Prostate gland (tissue), 2 donors: ENCODE measurements at regions not wholly inside any gene's neighbourhood (a gene's known extent, or its start where the extent isn't known, plus 50 kb on each side); places are given as distances from the start of the nearest gene placed in this dataset.

Experiments used
- POLR2A ChIP-seq: fragments of 450-650 bp; IDR thresholded peaks from one replicate; pipeline ENCODE4 v1.6.1; 2016; ENCODE audit warnings: antibody characterized with exemption, mild to moderate bottlenecking
- POLR2AphosphoS5 ChIP-seq: sonication (generic); formaldehyde crosslinking; IDR thresholded peaks from one replicate; pipeline ENCODE4 v1.6.1; 2017; ENCODE audit warnings: antibody characterized with exemption
- TF ChIP-seq, protein P1 (sequence below), 4 experiments: fragments of 200-600 bp in 2 of 4; fragments of 450-650 bp in 2 of 4; sonication (generic) in 2 of 4; IDR thresholded peaks; 1 replicate in 3 of 4; 2 replicates in 1 of 4; pipeline ENCODE4 v1.5.1; 2016 to 2019; ENCODE audit warnings: antibody characterized with exemption in 4 of 4, mild to moderate bottlenecking in 2 of 4, moderate library complexity in 2 of 4

DNA sequence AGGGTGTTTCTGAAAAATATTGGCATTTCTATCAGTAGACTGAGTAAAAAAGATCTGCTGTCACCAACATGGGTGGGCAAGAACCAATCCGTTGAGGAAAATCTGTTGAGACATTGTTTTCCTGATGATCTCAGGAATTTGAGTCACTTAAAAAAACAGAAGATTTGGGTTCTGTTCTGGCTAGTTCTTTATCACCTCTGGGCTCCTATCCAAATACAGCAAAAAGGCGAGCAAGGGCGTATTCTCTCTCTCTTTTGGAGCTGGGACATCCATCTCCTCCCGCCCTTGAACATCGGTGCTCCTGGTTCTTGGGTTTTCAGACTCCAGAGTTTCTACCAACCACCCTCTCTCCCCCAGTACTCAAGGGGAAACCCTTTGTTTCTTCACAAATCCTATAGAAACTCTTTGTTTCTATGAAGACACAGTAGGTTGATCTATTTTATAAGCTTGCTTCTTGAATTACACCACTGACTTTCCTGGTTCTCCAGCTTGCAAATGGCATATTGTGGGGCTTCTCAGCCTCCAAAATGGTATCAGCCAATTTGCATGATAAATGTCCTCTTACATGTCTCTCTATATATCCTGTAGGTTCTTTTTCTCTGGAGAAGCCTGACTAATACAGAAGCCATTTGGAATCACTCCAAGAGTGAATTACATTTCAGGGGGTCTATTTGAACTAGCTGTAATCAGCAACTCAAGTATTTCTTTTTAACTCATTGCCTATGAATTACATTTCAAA is 263.9 kb upstream of the TMTC1 start:
- TF ChIP-seq, protein P1, sequence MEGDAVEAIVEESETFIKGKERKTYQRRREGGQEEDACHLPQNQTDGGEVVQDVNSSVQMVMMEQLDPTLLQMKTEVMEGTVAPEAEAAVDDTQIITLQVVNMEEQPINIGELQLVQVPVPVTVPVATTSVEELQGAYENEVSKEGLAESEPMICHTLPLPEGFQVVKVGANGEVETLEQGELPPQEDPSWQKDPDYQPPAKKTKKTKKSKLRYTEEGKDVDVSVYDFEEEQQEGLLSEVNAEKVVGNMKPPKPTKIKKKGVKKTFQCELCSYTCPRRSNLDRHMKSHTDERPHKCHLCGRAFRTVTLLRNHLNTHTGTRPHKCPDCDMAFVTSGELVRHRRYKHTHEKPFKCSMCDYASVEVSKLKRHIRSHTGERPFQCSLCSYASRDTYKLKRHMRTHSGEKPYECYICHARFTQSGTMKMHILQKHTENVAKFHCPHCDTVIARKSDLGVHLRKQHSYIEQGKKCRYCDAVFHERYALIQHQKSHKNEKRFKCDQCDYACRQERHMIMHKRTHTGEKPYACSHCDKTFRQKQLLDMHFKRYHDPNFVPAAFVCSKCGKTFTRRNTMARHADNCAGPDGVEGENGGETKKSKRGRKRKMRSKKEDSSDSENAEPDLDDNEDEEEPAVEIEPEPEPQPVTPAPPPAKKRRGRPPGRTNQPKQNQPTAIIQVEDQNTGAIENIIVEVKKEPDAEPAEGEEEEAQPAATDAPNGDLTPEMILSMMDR (IDR thresholded peaks at IDR 0.05): no peak
- no peak for TF ChIP-seq POLR2AphosphoS5
- no peak for TF ChIP-seq POLR2A
